HepG2 (cell line): ENCODE measurements at regions not wholly inside any gene's neighbourhood (a gene's known extent, or its start where the extent isn't known, plus 50 kb on each side); places are given as distances from the start of the nearest gene placed in this dataset.

Experiments used
- CREB1 ChIP-seq, 2 experiments: fragments of 450-650 bp in 1 of 2; IDR thresholded peaks; 2 replicates each; pipeline ENCODE4 v1.6.1; 2016 to 2017; ENCODE audit warnings: control low read depth in 1 of 2, mild to moderate bottlenecking in 1 of 2, missing compliant biosample characterization in 1 of 2, missing genetic modification characterization in 1 of 2
- HNRNPLL ChIP-seq: fragments of 200-400 bp; formaldehyde crosslinking; IDR thresholded peaks from 2 replicates; pipeline ENCODE4 v1.6.1; 2017; ENCODE audit warnings: mild to moderate bottlenecking, low read depth, low read length; ENCODE audit not compliant: poor library complexity, severe bottlenecking
- LBX2 ChIP-seq: sonication (generic); formaldehyde crosslinking; IDR thresholded peaks from 2 replicates; pipeline ENCODE4 v1.5.0; 2020; ENCODE audit warnings: missing genetic modification reagents, mild to moderate bottlenecking, borderline replicate concordance
- MLXIP ChIP-seq: sonication (generic); formaldehyde crosslinking; IDR thresholded peaks from 2 replicates; pipeline ENCODE4 v1.9.0; 2021; ENCODE audit warnings: missing genetic modification reagents, borderline replicate concordance
- MYPOP ChIP-seq: sonication (generic); formaldehyde crosslinking; IDR thresholded peaks from 2 replicates; pipeline ENCODE4 v1.8.1; 2023; ENCODE audit warnings: mild to moderate bottlenecking, moderate library complexity, missing genetic modification reagents
- ZBTB10 ChIP-seq: sonication (generic); formaldehyde crosslinking; IDR thresholded peaks from 2 replicates; pipeline ENCODE4 v1.4.0; 2020; ENCODE audit warnings: missing genetic modification reagents, borderline replicate concordance
- ZFP91 ChIP-seq: sonication (generic); formaldehyde crosslinking; IDR thresholded peaks from 2 replicates; pipeline ENCODE4 v1.9.0; 2022; ENCODE audit warnings: missing genetic modification reagents, mild to moderate bottlenecking, borderline replicate concordance
- ZNF350 ChIP-seq: sonication (generic); formaldehyde crosslinking; IDR thresholded peaks from 2 replicates; pipeline ENCODE4 v1.4.0; 2020; ENCODE audit warnings: mild to moderate bottlenecking, low read depth, missing genetic modification reagents, borderline replicate concordance
- ZNF432 ChIP-seq: sonication (generic); formaldehyde crosslinking; IDR thresholded peaks from 2 replicates; pipeline ENCODE4 v1.5.0; 2020; ENCODE audit warnings: missing genetic modification reagents, mild to moderate bottlenecking, borderline replicate concordance
- ZXDC ChIP-seq: sonication (generic); formaldehyde crosslinking; IDR thresholded peaks from 2 replicates; pipeline ENCODE4 v1.5.0; 2020; ENCODE audit warnings: mild to moderate bottlenecking, missing genetic modification reagents

GRCh38 chr19:34306213-34306661 is 51.9 kb downstream of the GARRE1 start (continued):
- TF ChIP-seq ZXDC: no peak
- TF ChIP-seq MYPOP: peak; percentile 2; the same call in 1 of the 2 replicates
- 0 out of 2 replicates have a peak, but pooled peaks have one; percentile 35 for TF ChIP-seq ZNF350
- TF ChIP-seq ZBTB10 (CRISPR knock-in tag): no peak
- TF ChIP-seq CREB1 (IDR thresholded peaks at IDR 0.05): no peak
- TF ChIP-seq CREB1 (CRISPR knock-in tag; IDR thresholded peaks at IDR 0.05): no peak
- TF ChIP-seq HNRNPLL: no peak
- TF ChIP-seq ZFP91 (CRISPR knock-in tag): no peak
- TF ChIP-seq MLXIP (CRISPR knock-in tag): peak; percentile 84; the same call in 1 of the 2 replicates
- TF ChIP-seq LBX2 (CRISPR knock-in tag): no peak
- TF ChIP-seq ZNF432 (CRISPR knock-in tag): no peak
